ENCODE measurements at regions not wholly inside any gene's neighbourhood (a gene's known extent, or its start where the extent isn't known, plus 50 kb on each side); places are given as distances from the start of the nearest gene placed in this dataset.

DNA sequence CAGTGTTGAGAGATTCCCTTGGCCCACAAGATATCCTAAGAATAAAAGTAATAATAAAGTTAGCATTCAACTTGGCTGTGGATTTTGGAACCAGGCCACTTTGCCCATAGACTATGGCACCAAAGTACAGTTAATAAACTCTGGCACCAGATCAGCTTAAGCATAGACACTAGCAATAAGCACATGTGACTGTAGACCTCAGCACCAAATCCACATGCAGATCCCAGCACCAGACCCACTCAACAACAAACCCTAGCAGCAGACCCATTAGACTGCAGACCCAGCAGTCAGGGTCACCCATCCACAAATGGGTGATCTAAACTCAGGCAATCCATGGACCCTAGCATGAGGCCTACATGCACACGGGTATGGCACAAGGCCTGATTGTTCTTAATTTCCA, 384.8 kb upstream of the CADM2 start:
- no peaks in the 10 kb centered on the region for H4K20me1 ChIP-seq (ENCODE audit: control insufficient read depth, extremely low read depth, insufficient read depth, low read length)
- H3K9me1 ChIP-seq (ENCODE audit: control insufficient read depth, extremely low read depth, insufficient read depth, low read length): no peaks in the 10 kb centered on the region
- H3K79me2 ChIP-seq (ENCODE audit: control insufficient read depth, insufficient read depth, low read length): no peaks in the 10 kb centered on the region
- dilution Hi-C loops (cut with MboI; ENCODE audit: extremely low pct_ligation_motif_present, low sequenced_read_pairs): no loop called here
- H2AFZ ChIP-seq (ENCODE audit: control insufficient read depth, low read length): no peak overlapping the region
- no peak overlapping the region for H3K9ac ChIP-seq (ENCODE audit: control insufficient read depth, extremely low read depth, insufficient read depth, low read length)
- no peak for DNase-seq (ENCODE audit: low read depth, low spot score)
- no peak overlapping the region for H3K4me2 ChIP-seq (ENCODE audit: control insufficient read depth, extremely low read depth, insufficient read depth, low read depth, low read length)
- H3K36me3 ChIP-seq (ENCODE audit: control insufficient read depth in 2 of 2, extremely low read depth in 1 of 2, insufficient read depth in 2 of 2, low read length in 2 of 2): no peaks in the 10 kb centered on the region
- no peak for FAIRE-seq
- no peak overlapping the region for H3K27ac ChIP-seq (ENCODE audit: control insufficient read depth, insufficient read depth, low read length)
- H3K27me3 ChIP-seq (ENCODE audit: control insufficient read depth, extremely low read depth, insufficient read depth, low read length): no peaks in the 10 kb centered on the region
- H3K9me3 ChIP-seq (ENCODE audit: control insufficient read depth, low read depth, low read length): no peaks in the 10 kb centered on the region
- no peak overlapping the region for H3K4me3 ChIP-seq (ENCODE audit: control insufficient read depth in 2 of 3, extremely low read depth in 1 of 3, insufficient read depth in 2 of 3, low read depth in 1 of 3, low read length in 3 of 3)
- TF ChIP-seq, protein P1, sequence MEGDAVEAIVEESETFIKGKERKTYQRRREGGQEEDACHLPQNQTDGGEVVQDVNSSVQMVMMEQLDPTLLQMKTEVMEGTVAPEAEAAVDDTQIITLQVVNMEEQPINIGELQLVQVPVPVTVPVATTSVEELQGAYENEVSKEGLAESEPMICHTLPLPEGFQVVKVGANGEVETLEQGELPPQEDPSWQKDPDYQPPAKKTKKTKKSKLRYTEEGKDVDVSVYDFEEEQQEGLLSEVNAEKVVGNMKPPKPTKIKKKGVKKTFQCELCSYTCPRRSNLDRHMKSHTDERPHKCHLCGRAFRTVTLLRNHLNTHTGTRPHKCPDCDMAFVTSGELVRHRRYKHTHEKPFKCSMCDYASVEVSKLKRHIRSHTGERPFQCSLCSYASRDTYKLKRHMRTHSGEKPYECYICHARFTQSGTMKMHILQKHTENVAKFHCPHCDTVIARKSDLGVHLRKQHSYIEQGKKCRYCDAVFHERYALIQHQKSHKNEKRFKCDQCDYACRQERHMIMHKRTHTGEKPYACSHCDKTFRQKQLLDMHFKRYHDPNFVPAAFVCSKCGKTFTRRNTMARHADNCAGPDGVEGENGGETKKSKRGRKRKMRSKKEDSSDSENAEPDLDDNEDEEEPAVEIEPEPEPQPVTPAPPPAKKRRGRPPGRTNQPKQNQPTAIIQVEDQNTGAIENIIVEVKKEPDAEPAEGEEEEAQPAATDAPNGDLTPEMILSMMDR (optimal IDR thresholded peaks at IDR 0.05 in 1 of 3, IDR thresholded peaks at IDR 0.05 in 1 of 3, conservative IDR thresholded peaks at IDR 0.05 in 1 of 3; ENCODE audit: extremely low read depth in 1 of 3, insufficient read depth in 2 of 3, low read length in 3 of 3): no peak
- TF ChIP-seq EZH2 (IDR thresholded peaks at IDR 0.05; ENCODE audit: low read length): no peak
- H3K4me1 ChIP-seq (ENCODE audit: control insufficient read depth, extremely low read depth, insufficient read depth, low read length): no peaks in the 10 kb centered on the region

DNA sequence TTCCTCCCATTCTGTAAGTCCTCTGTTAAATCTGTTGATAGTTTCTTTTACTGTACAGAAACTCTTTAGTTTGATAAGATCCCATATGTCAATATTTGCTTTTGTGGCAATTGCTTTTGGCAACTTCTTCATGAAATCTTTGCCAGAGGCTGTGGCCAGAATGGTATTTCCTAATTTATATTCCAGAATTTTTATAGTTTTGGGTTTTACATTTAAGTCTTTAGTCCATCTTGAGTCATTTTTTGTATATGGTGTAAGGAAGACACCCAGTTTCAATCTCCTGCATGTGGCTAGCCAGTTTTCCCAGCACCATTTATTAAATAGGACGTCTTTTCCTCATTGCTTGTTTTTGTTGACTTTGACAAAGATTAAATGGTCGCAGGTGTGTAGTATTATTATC, 372.4 kb upstream of the CADM2 start:
- H3K9ac ChIP-seq (ENCODE audit: control insufficient read depth, extremely low read depth, insufficient read depth, low read length): no peak overlapping the region
- FAIRE-seq (no peak), DNase-seq (ENCODE audit: low read depth, low spot score) (no peak)
- no peak overlapping the region for H2AFZ ChIP-seq (ENCODE audit: control insufficient read depth, low read length)
- no peak overlapping the region for H3K4me2 ChIP-seq (ENCODE audit: control insufficient read depth, extremely low read depth, insufficient read depth, low read depth, low read length)
- dilution Hi-C loops (cut with MboI; ENCODE audit: extremely low pct_ligation_motif_present, low sequenced_read_pairs): no loop called here
- H3K27ac ChIP-seq (ENCODE audit: control insufficient read depth, insufficient read depth, low read length): no peak overlapping the region
- H3K27me3 ChIP-seq (ENCODE audit: control insufficient read depth, extremely low read depth, insufficient read depth, low read length): no peaks in the 10 kb centered on the region
- H3K79me2 ChIP-seq (ENCODE audit: control insufficient read depth, insufficient read depth, low read length): no peaks in the 10 kb centered on the region
- no peaks in the 10 kb centered on the region for H3K36me3 ChIP-seq (ENCODE audit: control insufficient read depth in 2 of 2, extremely low read depth in 1 of 2, insufficient read depth in 2 of 2, low read length in 2 of 2)
- H3K4me3 ChIP-seq (ENCODE audit: control insufficient read depth in 2 of 3, extremely low read depth in 1 of 3, insufficient read depth in 2 of 3, low read depth in 1 of 3, low read length in 3 of 3): no peak overlapping the region
- no peaks in the 10 kb centered on the region for H4K20me1 ChIP-seq (ENCODE audit: control insufficient read depth, extremely low read depth, insufficient read depth, low read length)
- H3K9me3 ChIP-seq (ENCODE audit: control insufficient read depth, low read depth, low read length): no peaks in the 10 kb centered on the region
- no peak for TF ChIP-seq EZH2 (IDR thresholded peaks at IDR 0.05; ENCODE audit: low read length)
- H3K4me1 ChIP-seq (ENCODE audit: control insufficient read depth, extremely low read depth, insufficient read depth, low read length): no peaks in the 10 kb centered on the region
- H3K9me1 ChIP-seq (ENCODE audit: control insufficient read depth, extremely low read depth, insufficient read depth, low read length): no peaks in the 10 kb centered on the region

DNA sequence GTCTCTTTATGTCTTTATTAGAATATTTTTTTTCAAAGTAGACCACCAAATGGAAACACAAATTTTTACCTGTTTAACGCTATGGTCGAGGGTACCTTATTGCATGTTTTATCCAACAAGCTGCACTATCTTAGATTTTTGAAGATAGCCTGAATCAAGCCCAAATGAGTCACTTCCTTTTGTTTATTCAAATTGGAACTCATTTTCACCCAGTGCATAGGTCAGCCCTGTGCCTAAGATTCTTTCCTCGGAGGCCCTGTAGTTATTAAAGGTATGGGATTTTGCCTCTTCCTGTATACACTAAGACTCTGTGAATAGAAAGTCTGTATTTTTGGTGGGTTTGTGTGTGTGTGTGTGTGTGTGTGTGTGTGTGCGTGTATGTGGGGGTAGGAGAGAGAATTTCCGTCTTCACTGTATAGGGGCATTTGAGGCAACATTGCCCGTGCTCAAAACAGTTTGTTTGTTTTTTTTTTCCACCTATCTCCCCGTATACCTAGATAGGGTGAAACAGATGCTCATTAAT, 358.0 kb upstream of the CADM2 start:
- Histone ChIP-seq H3K27me3 (ENCODE audit: control insufficient read depth, extremely low read depth, insufficient read depth, low read length) (no peaks in the 10 kb centered on the region), H3K9me3 (ENCODE audit: control insufficient read depth, low read depth, low read length) (no peaks in the 10 kb centered on the region), H3K27ac (ENCODE audit: control insufficient read depth, insufficient read depth, low read length) (no peak overlapping the region), H3K4me2 (ENCODE audit: control insufficient read depth, extremely low read depth, insufficient read depth, low read depth, low read length) (no peak overlapping the region), H3K4me3 (ENCODE audit: control insufficient read depth in 2 of 3, extremely low read depth in 1 of 3, insufficient read depth in 2 of 3, low read depth in 1 of 3, low read length in 3 of 3) (no peak overlapping the region), H3K36me3 (ENCODE audit: control insufficient read depth in 2 of 2, extremely low read depth in 1 of 2, insufficient read depth in 2 of 2, low read length in 2 of 2) (no peaks in the 10 kb centered on the region), H3K9me1 (ENCODE audit: control insufficient read depth, extremely low read depth, insufficient read depth, low read length) (no peaks in the 10 kb centered on the region), H2AFZ (ENCODE audit: control insufficient read depth, low read length) (no peak overlapping the region), H4K20me1 (ENCODE audit: control insufficient read depth, extremely low read depth, insufficient read depth, low read length) (no peaks in the 10 kb centered on the region), H3K79me2 (ENCODE audit: control insufficient read depth, insufficient read depth, low read length) (no peaks in the 10 kb centered on the region), H3K9ac (ENCODE audit: control insufficient read depth, extremely low read depth, insufficient read depth, low read length) (no peak overlapping the region), H3K4me1 (ENCODE audit: control insufficient read depth, extremely low read depth, insufficient read depth, low read length) (no peaks in the 10 kb centered on the region)
- dilution Hi-C loops (cut with MboI; ENCODE audit: extremely low pct_ligation_motif_present, low sequenced_read_pairs): no loop called here
- TF ChIP-seq, protein P1 (optimal IDR thresholded peaks at IDR 0.05 in 1 of 3, IDR thresholded peaks at IDR 0.05 in 1 of 3, conservative IDR thresholded peaks at IDR 0.05 in 1 of 3; ENCODE audit: extremely low read depth in 1 of 3, insufficient read depth in 2 of 3, low read length in 3 of 3): no peak
- DNase-seq (ENCODE audit: low read depth, low spot score) (no peak), FAIRE-seq (no peak)
